ENCODE measurements at regions not wholly inside any gene's neighbourhood (a gene's known extent, or its start where the extent isn't known, plus 50 kb on each side); places are given as distances from the start of the nearest gene placed in this dataset.

DNA sequence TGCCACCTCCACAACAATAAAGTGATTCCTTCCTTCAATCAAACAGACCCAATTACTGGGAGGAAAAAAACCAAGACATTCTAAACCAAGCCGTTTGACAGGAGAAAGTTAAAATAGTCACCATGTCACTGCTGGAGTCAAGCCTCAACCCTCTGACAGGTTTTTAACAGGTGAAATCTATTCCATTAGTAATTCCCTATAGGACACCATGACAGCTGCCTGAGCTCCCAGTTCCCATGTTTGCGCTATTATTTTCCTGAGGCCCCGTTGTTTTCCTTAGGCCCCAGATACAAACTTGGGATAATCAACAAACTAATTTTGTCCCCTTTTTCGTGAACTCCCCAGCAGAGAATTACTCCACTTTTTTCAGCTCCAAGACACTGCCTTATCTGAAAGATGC is 113.9 kb downstream of the ARL5B start:
- H3K4me3 Mint-ChIP-seq (ENCODE audit: low read depth, unreplicated experiment): no peak overlapping the region
- DNase-seq: no peak
- H3K36me3 Mint-ChIP-seq (ENCODE audit: insufficient read depth, unreplicated experiment): no peaks in the 10 kb centered on the region
- H3K27me3 Mint-ChIP-seq (ENCODE audit: unreplicated experiment): no peaks in the 10 kb centered on the region
- no peak for TF ChIP-seq CTCF (IDR thresholded peaks at IDR 0.05; ENCODE audit: unreplicated experiment)
- intact Hi-C loops (cut with micrococcal nuclease; ENCODE audit: unreplicated experiment): no loop called here
- CTCF ChIA-PET: no interaction called here
- H3K4me1 Mint-ChIP-seq (ENCODE audit: low read depth, unreplicated experiment): no peaks in the 10 kb centered on the region
- peaks cover 6% of the 10 kb centered on the region for H3K9me3 Mint-ChIP-seq (ENCODE audit: low read depth, unreplicated experiment)
- no TSS peak for BruUV-seq (replicated peaks)
- H3K27ac Mint-ChIP-seq (ENCODE audit: unreplicated experiment): no peak overlapping the region

DNA sequence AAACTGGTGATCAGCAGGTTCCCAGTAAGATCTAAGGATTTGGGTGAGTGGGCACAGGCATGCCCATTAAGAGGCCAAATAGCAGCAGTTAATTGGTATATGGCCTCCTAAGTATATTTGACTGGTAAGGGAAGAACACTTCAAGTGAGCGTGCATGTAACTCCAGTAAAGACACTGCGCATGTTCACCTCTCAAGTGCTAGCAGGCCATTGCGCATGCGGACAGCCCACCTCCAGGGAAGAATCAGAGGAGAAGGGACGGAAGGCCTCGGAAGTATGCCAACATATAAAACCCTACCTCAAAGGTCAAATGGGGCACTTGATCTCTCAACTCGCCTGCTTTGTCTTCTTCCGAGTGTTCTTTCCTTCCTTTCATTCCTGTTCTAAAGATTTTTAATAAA is 118.0 kb downstream of the ARL5B start:
- no peaks in the 10 kb centered on the region for H3K27me3 Mint-ChIP-seq (ENCODE audit: unreplicated experiment)
- no peak for DNase-seq
- peaks cover 3% of the 10 kb centered on the region for H3K9me3 Mint-ChIP-seq (ENCODE audit: low read depth, unreplicated experiment)
- no peaks in the 10 kb centered on the region for H3K4me1 Mint-ChIP-seq (ENCODE audit: low read depth, unreplicated experiment)
- no peak overlapping the region for H3K27ac Mint-ChIP-seq (ENCODE audit: unreplicated experiment)
- intact Hi-C loops (cut with micrococcal nuclease; ENCODE audit: unreplicated experiment): no loop called here
- no peak for TF ChIP-seq CTCF (IDR thresholded peaks at IDR 0.05; ENCODE audit: unreplicated experiment)
- CTCF ChIA-PET: no interaction called here
- no TSS peak for BruUV-seq (replicated peaks)
- H3K4me3 Mint-ChIP-seq (ENCODE audit: low read depth, unreplicated experiment): no peak overlapping the region
- no peaks in the 10 kb centered on the region for H3K36me3 Mint-ChIP-seq (ENCODE audit: insufficient read depth, unreplicated experiment)

- no peak for DNase-seq
- Mint-ChIP-seq H3K27me3 (ENCODE audit: unreplicated experiment) (no peaks in the 10 kb centered on the region), H3K4me1 (ENCODE audit: low read depth, unreplicated experiment) (no peaks in the 10 kb centered on the region), H3K27ac (ENCODE audit: unreplicated experiment) (no peak overlapping the region), H3K4me3 (ENCODE audit: low read depth, unreplicated experiment) (no peak overlapping the region), H3K36me3 (ENCODE audit: insufficient read depth, unreplicated experiment) (no peaks in the 10 kb centered on the region), H3K9me3 (ENCODE audit: low read depth, unreplicated experiment) (peaks cover 5% of the 10 kb centered on the region)
- BruUV-seq (replicated peaks): no TSS peak
- no peak for TF ChIP-seq CTCF (IDR thresholded peaks at IDR 0.05; ENCODE audit: unreplicated experiment)
- CTCF ChIA-PET: no interaction called here
- intact Hi-C loops (cut with micrococcal nuclease; ENCODE audit: unreplicated experiment): no loop called here
Measured at GRCh38 chr10:18786478-18786877, 127.2 kb downstream of the ARL5B start.

- peaks cover 7% of the 10 kb centered on the region for H3K9me3 Mint-ChIP-seq (ENCODE audit: low read depth, unreplicated experiment)
- BruUV-seq (replicated peaks): no TSS peak
- no peaks in the 10 kb centered on the region for H3K4me1 Mint-ChIP-seq (ENCODE audit: low read depth, unreplicated experiment)
- TF ChIP-seq CTCF (IDR thresholded peaks at IDR 0.05; ENCODE audit: unreplicated experiment): no peak
- CTCF ChIA-PET: no interaction called here
- no peak overlapping the region for H3K27ac Mint-ChIP-seq (ENCODE audit: unreplicated experiment)
- DNase-seq: no peak
- H3K36me3 Mint-ChIP-seq (ENCODE audit: insufficient read depth, unreplicated experiment): no peaks in the 10 kb centered on the region
- no peaks in the 10 kb centered on the region for H3K27me3 Mint-ChIP-seq (ENCODE audit: unreplicated experiment)
- intact Hi-C loops (cut with micrococcal nuclease; ENCODE audit: unreplicated experiment): no loop called here
- no peak overlapping the region for H3K4me3 Mint-ChIP-seq (ENCODE audit: low read depth, unreplicated experiment)
Measured at GRCh38 chr10:18793951-18794350, 134.7 kb downstream of the ARL5B start.

DNA sequence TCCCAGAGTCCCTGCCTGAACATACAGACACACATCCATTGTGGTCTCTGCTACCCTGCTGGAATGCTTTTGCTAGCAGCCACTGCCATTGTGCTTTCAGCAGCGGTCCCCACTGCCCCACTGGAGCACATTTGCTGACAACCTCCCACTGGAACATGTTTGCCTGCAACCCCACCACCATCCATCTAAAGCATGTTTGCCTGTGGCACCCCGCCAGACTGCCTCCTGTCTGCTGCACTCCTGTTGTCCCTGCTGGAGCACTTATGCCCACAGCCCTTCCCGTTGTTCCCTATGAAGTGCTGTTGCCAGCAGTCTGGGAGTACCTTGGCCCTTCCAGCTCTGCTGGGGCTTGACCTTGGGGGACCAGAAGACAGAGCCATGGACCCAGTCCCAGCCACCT is 136.3 kb downstream of the ARL5B start:
- peaks cover 4% of the 10 kb centered on the region for H3K9me3 Mint-ChIP-seq (ENCODE audit: low read depth, unreplicated experiment)
- H3K4me3 Mint-ChIP-seq (ENCODE audit: low read depth, unreplicated experiment): no peak overlapping the region
- TF ChIP-seq CTCF (IDR thresholded peaks at IDR 0.05; ENCODE audit: unreplicated experiment): no peak
- no peaks in the 10 kb centered on the region for H3K27me3 Mint-ChIP-seq (ENCODE audit: unreplicated experiment)
- H3K27ac Mint-ChIP-seq (ENCODE audit: unreplicated experiment): no peak overlapping the region
- intact Hi-C loops (cut with micrococcal nuclease; ENCODE audit: unreplicated experiment): no loop called here
- no TSS peak for BruUV-seq (replicated peaks)
- CTCF ChIA-PET: no interaction called here
- no peak for DNase-seq
- no peaks in the 10 kb centered on the region for H3K4me1 Mint-ChIP-seq (ENCODE audit: low read depth, unreplicated experiment)
- no peaks in the 10 kb centered on the region for H3K36me3 Mint-ChIP-seq (ENCODE audit: insufficient read depth, unreplicated experiment)
